ENCODE measurements at regions not wholly inside any gene's neighbourhood (a gene's known extent, or its start where the extent isn't known, plus 50 kb on each side); places are given as distances from the start of the nearest gene placed in this dataset.

- no peak for TF ChIP-seq POLR2A (IDR thresholded peaks at IDR 0.05)
- no peak for TF ChIP-seq CTCF (IDR thresholded peaks at IDR 0.05)
These were observed 133.8 kb upstream of the MGAT4C start for GRCh38 chr12:86389949-86390348.
